Ovary (tissue), 7 donors: ENCODE measurements at regions not wholly inside any gene's neighbourhood (a gene's known extent, or its start where the extent isn't known, plus 50 kb on each side); places are given as distances from the start of the nearest gene placed in this dataset.

ENCODE experiments used
- DNase-seq, 5 donors: peaks; one replicate each; pipeline ENCODE4 v3.0.0-alpha.2; 2019 to 2020
- H3K27ac ChIP-seq, 2 donors: fragments of 200-600 bp; one replicate each; pipeline versions ENCODE4 v1.5.1 to v1.8.0; 2019 to 2022
- H3K27me3 ChIP-seq: fragments of 200-600 bp; one replicate; pipeline ENCODE4 v1.8.0; 2022
- H3K36me3 ChIP-seq: fragments of 200-600 bp; sonication (generic); one replicate; pipeline ENCODE4 v1.5.1; 2019
- H3K4me1 ChIP-seq: one replicate; pipeline ENCODE4 v1.8.1; 2013; ENCODE audit warnings: mild to moderate bottlenecking, moderate library complexity; ENCODE audit not compliant: insufficient read depth
- H3K4me3 ChIP-seq: fragments of 200-600 bp; sonication (generic); one replicate; pipeline ENCODE4 v1.5.1; 2017
- H3K9me3 ChIP-seq, 2 donors: fragments of 200-600 bp in 1 of 2; sonication (generic) in 1 of 2; one replicate each; pipeline versions ENCODE4 v1.5.1 to v1.8.1; 2013 to 2019; ENCODE audit warnings: mild to moderate bottlenecking in 1 of 2, moderate library complexity in 1 of 2
- CTCF ChIP-seq, 3 donors: fragments of 450-650 bp in 2 of 3; fragments of 200-600 bp in 1 of 3; IDR thresholded peaks; one replicate each; pipeline versions ENCODE4 v1.5.1 to v1.8.0; 2016 to 2022; ENCODE audit warnings: antibody characterized with exemption in 3 of 3, mild to moderate bottlenecking in 1 of 3
- EP300 ChIP-seq: sonication (generic); formaldehyde crosslinking; IDR thresholded peaks from one replicate; pipeline ENCODE4 v1.6.1; 2017; ENCODE audit warnings: antibody characterized with exemption
- POLR2A ChIP-seq: fragments of 450-650 bp; IDR thresholded peaks from one replicate; pipeline ENCODE4 v1.6.1; 2017; ENCODE audit warnings: antibody characterized with exemption, mild to moderate bottlenecking, moderate library complexity
- WGBS, 3 donors: extraction: QIAGEN DNeasy Blood & Tissue Kit in 1 of 3; methylation state at CpG; one replicate each; pipeline versions ENCODE4 v1.1.5 to v1.1.7; 2013 to 2017; 5-methylcytosine and 5-hydroxymethylcytosine counted together
- intact Hi-C, 4 donors: fragments of 100-400 bp; cut with DNase I; formaldehyde crosslinking; loops; one replicate each; pipeline versions ENCODE4 v1.11.0 to v1.15.1; 2022 to 2023
- donor health status: DM: no; HTN: no; CAD: no; lungs with moderate emphysema.
- donor health status: DM: no; HTN: no; CAD: no.
- donor health status: Bipolar disorder and iron deficiency.
- donor health status: DM: no; HTN: no; CAD: no.
- donor health status: DM: yes; HTN: yes; CAD: no.

- no peak for DNase-seq
- no peak for TF ChIP-seq EP300
- no peak for TF ChIP-seq CTCF (IDR thresholded peaks at IDR 0.05)
- Histone ChIP-seq H3K27me3 (no peaks in the 10 kb centered on the region), H3K27ac (no peak overlapping the region), H3K36me3 (no peaks in the 10 kb centered on the region), H3K4me3 (no peak overlapping the region), H3K4me1 (no peaks in the 10 kb centered on the region), H3K9me3 (no peaks in the 10 kb centered on the region)
- WGBS, 3 donors: 80 to 81% (median 81%) methylated on average over 7 of the region's 7 CpGs
- intact Hi-C loops: no loop called here
These were observed 211.2 kb downstream of the SMAD2 start for GRCh38 chr18:47719096-47719780.

DNA sequence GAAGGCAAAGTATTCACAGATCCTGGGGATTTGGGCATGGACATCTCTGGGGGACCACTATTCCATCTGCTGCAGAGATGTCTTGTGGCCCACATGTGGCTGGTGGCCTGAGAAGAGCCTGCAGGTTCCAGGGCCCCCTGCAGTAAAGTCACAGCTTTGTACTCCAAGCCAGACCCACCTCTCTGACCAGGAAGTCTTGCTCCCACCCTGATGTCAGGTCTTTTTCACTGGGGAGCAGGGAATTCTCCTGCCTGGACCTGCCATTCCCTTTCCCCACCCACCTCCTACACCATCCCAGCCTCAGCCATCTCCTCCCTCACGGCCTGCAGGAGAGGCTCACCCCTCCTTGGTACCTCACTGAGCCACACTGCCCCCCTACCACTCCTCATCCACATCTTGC, 211.8 kb downstream of the SMAD2 start:
- TF ChIP-seq CTCF (IDR thresholded peaks at IDR 0.05) (no peak), POLR2A (no peak), EP300 (no peak)
- 64 to 94% (median 83%) methylated on average over 1 of the region's 1 CpG for WGBS, 3 donors
- no peaks in the 10 kb centered on the region for H3K9me3 ChIP-seq
- no peaks in the 10 kb centered on the region for H3K27me3 ChIP-seq
- H3K4me3 ChIP-seq: no peak overlapping the region
- DNase-seq: no peak
- intact Hi-C loops: no loop called here
- H3K36me3 ChIP-seq: no peaks in the 10 kb centered on the region
- no peak overlapping the region for H3K27ac ChIP-seq
- H3K4me1 ChIP-seq: no peaks in the 10 kb centered on the region

GRCh38 chr18:47717257-47717656, 213.2 kb downstream of the SMAD2 start:
- DNase-seq: no peak
- 54 to 56% (median 56%) methylated on average over 3 of the region's 3 CpGs for WGBS, 3 donors
- intact Hi-C loops: no loop called here
- Histone ChIP-seq H3K4me1 (no peaks in the 10 kb centered on the region), H3K27ac (no peak overlapping the region), H3K27me3 (no peaks in the 10 kb centered on the region), H3K9me3 (no peaks in the 10 kb centered on the region), H3K4me3 (no peak overlapping the region), H3K36me3 (no peaks in the 10 kb centered on the region)
- TF ChIP-seq POLR2A: no peak

- TF ChIP-seq CTCF (IDR thresholded peaks at IDR 0.05) (no peak), EP300 (no peak), POLR2A (no peak)
- Histone ChIP-seq H3K4me3 (no peak overlapping the region), H3K9me3 (no peaks in the 10 kb centered on the region), H3K27me3 (no peaks in the 10 kb centered on the region), H3K27ac (no peak overlapping the region), H3K36me3 (no peaks in the 10 kb centered on the region), H3K4me1 (no peaks in the 10 kb centered on the region)
- 24 to 33% (median 25%) methylated on average over 6 of the region's 6 CpGs for WGBS, 3 donors
- intact Hi-C loops: no loop called here
- no peak for DNase-seq
These were observed 213.8 kb downstream of the SMAD2 start for GRCh38 chr18:47716632-47717185.

GRCh38 chr18:47710451-47710850, 220.0 kb downstream of the SMAD2 start:
- H3K36me3 ChIP-seq: no peaks in the 10 kb centered on the region
- intact Hi-C loops: loop anchor here in 1 of 4 donors (5.0 kb wide), 1 partner anchor 413 kb away; no protein-coding TSS in a partner anchor
- no peaks in the 10 kb centered on the region for H3K27me3 ChIP-seq
- no peaks in the 10 kb centered on the region for H3K4me1 ChIP-seq
- H3K4me3 ChIP-seq: no peak overlapping the region
- DNase-seq: no peak
- no peak overlapping the region for H3K27ac ChIP-seq
- 37 to 53% (median 41%) methylated on average over 2 of the region's 2 CpGs for WGBS, 3 donors
- TF ChIP-seq EP300 (no peak), CTCF (IDR thresholded peaks at IDR 0.05) (no peak), POLR2A (no peak)
- no peaks in the 10 kb centered on the region for H3K9me3 ChIP-seq
